HS-5 (cell line): ENCODE measurements at regions not wholly inside any gene's neighbourhood (a gene's known extent, or its start where the extent isn't known, plus 50 kb on each side); places are given as distances from the start of the nearest gene placed in this dataset.
"Not testable (repeated sequence)": the region's sequence is repeated elsewhere in the genome, so short reads cannot be mapped to it uniquely, and the experiment has no call there.

ENCODE experiments used
- DNase-seq: peaks from one replicate; pipeline ENCODE4 v3.0.0-alpha.2; 2012; ENCODE audit warnings: low read depth

- peak; percentile 24 for DNase-seq
Observed at GRCh38 chr12:20044846-20045245, 323.5 kb upstream of the PDE3A start.

GRCh38 chr12:20047901-20048300, 320.4 kb upstream of the PDE3A start:
- DNase-seq = no peak

GRCh38 chr12:20050221-20050620, 318.1 kb upstream of the PDE3A start:
- no peak for DNase-seq

GRCh38 chr12:20053782-20054181, 314.6 kb upstream of the PDE3A start:
- no peak for DNase-seq

- no peak for DNase-seq
Observed at GRCh38 chr12:20055856-20056255, 312.5 kb upstream of the PDE3A start.

GRCh38 chr12:20057398-20057797, 310.9 kb upstream of the PDE3A start:
- no peak for DNase-seq

GRCh38 chr12:20063116-20063515, 305.2 kb upstream of the PDE3A start:
- no peak for DNase-seq

- no peak for DNase-seq
Observed at GRCh38 chr12:20077618-20078017, 290.7 kb upstream of the PDE3A start.

GRCh38 chr12:20089077-20089476, 279.3 kb upstream of the PDE3A start:
- DNase-seq = no peak

- not testable (repeated sequence) for DNase-seq
Observed at GRCh38 chr12:20093190-20093810, 275.0 kb upstream of the PDE3A start.

GRCh38 chr12:20096430-20096829, 271.9 kb upstream of the PDE3A start:
- DNase-seq = no peak

GRCh38 chr12:20097626-20098025, 270.7 kb upstream of the PDE3A start:
- DNase-seq = no peak

- DNase-seq = no peak
Observed at GRCh38 chr12:20099395-20100183, 268.7 kb upstream of the PDE3A start.

GRCh38 chr12:20101046-20101445, 267.3 kb upstream of the PDE3A start:
- DNase-seq = no peak

GRCh38 chr12:20105943-20106342, 262.4 kb upstream of the PDE3A start:
- no peak for DNase-seq

- no peak for DNase-seq
Observed at GRCh38 chr12:20109676-20110075, 258.7 kb upstream of the PDE3A start.

GRCh38 chr12:20115371-20115770, 253.0 kb upstream of the PDE3A start:
- not testable (repeated sequence) for DNase-seq

- no peak for DNase-seq
Observed at GRCh38 chr12:20119596-20120402, 248.5 kb upstream of the PDE3A start.

GRCh38 chr12:20120403-20120725, 248.0 kb upstream of the PDE3A start:
- no peak for DNase-seq

- DNase-seq = no peak
Observed at GRCh38 chr12:20122274-20122673, 246.1 kb upstream of the PDE3A start.

- DNase-seq = no peak
Observed at GRCh38 chr12:20123465-20123864, 244.9 kb upstream of the PDE3A start.

- no peak for DNase-seq
Observed at GRCh38 chr12:20125276-20125798, 243.0 kb upstream of the PDE3A start.

GRCh38 chr12:20126601-20127000, 241.7 kb upstream of the PDE3A start:
- DNase-seq = no peak
